Spleen (tissue), 7 donors: ENCODE measurements at regions not wholly inside any gene's neighbourhood (a gene's known extent, or its start where the extent isn't known, plus 50 kb on each side); places are given as distances from the start of the nearest gene placed in this dataset.

Experiments used
- CTCF ChIP-seq, 11 experiments: fragments of 200-600 bp in 7 of 11; fragments of 450-650 bp in 4 of 11; sonication (generic) in 4 of 11; IDR thresholded peaks in 8 of 11; conservative IDR thresholded peaks in 3 of 11; 1 replicate in 7 of 11; 2 replicates in 4 of 11; pipeline versions ENCODE4 v1.4.0 to v1.8.0; 2016 to 2021; ENCODE audit warnings: antibody characterized with exemption in 11 of 11, inconsistent platforms in 4 of 11, mild to moderate bottlenecking in 1 of 11
- POLR2A ChIP-seq, 3 donors: fragments of 450-650 bp; IDR thresholded peaks; one replicate each; pipeline ENCODE4 v1.5.1; 2017; ENCODE audit warnings: antibody characterized with exemption in 3 of 3, mild to moderate bottlenecking in 1 of 3
- donor health status: DM: no; HTN: no; CAD: no; lungs with moderate emphysema.
- donor health status: DM: no; HTN: no; CAD: no.
- donor health status: DM: no; HTN: no; CAD: no.

DNA sequence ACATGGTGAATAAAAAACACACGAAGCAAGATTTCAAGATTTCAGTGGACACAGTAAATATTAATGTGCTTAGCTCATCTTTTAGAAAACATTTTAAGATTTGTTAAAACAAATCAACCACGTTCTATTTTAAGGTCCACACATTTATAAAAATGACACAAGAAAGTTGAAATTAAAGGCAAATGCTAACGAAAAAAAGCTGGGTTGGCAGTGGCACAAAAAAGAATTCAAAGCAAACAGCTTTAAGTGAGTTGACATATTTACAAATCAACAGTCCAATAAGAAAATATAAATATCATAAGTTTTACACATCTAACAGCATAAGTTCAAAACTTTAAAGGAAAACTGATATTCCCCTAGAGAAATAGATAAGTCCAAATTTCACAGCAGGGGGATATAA, 430.4 kb upstream of the CCDC54 start:
- TF ChIP-seq CTCF (IDR thresholded peaks at IDR 0.05 in 8 of 11, conservative IDR thresholded peaks at IDR 0.05 in 3 of 11), result no peak
- TF ChIP-seq POLR2A (IDR thresholded peaks at IDR 0.05), result no peak
